Natural killer cell (primary cell): ENCODE measurements at regions not wholly inside any gene's neighbourhood (a gene's known extent, or its start where the extent isn't known, plus 50 kb on each side); places are given as distances from the start of the nearest gene placed in this dataset.

ENCODE experiments used
- ATAC-seq, 3 donors: fragments of 150-1000 bp in 2 of 3; fragments of 200-7000 bp in 1 of 3; cut with Tn5 transposase; 1 replicate in 1 of 3; 2 replicates in 2 of 3; pipeline ENCODE4 v1.10.0; 2021; ENCODE audit warnings: mild to moderate bottlenecking in 2 of 3, moderate library complexity in 2 of 3
- DNase-seq, 2 donors: peaks; one replicate each; pipeline versions ENCODE4 v3.0.0 to v3.0.0-alpha.2; 2013 to 2021; ENCODE audit warnings: mixed read lengths in 1 of 2
- H3K27ac ChIP-seq: one replicate; pipeline ENCODE4 v1.5.1; 2013; ENCODE audit warnings: mild to moderate bottlenecking, low read length
- H3K27me3 ChIP-seq: one replicate; pipeline ENCODE4 v1.6.1; 2013; ENCODE audit warnings: low read length; ENCODE audit not compliant: control insufficient read depth, insufficient read depth
- H3K36me3 ChIP-seq: one replicate; pipeline ENCODE4 v1.6.1; 2013; ENCODE audit warnings: low read length; ENCODE audit not compliant: control insufficient read depth, insufficient read depth
- H3K4me1 ChIP-seq: one replicate; pipeline ENCODE4 v1.6.1; 2013; ENCODE audit warnings: low read length; ENCODE audit not compliant: control insufficient read depth, insufficient read depth
- H3K4me3 ChIP-seq: one replicate; pipeline ENCODE4 v1.5.1; 2013; ENCODE audit warnings: low read length
- H3K9me3 ChIP-seq: one replicate; pipeline ENCODE4 v1.6.1; 2013; ENCODE audit warnings: low read length; ENCODE audit not compliant: control insufficient read depth, insufficient read depth
- H3K27ac Mint-ChIP-seq, 2 donors: one replicate each; pipeline ENCODE4 v1.8.0; 2022; ENCODE audit warnings: mild to moderate bottlenecking in 2 of 2, mixed read lengths in 2 of 2, moderate library complexity in 1 of 2
- H3K27me3 Mint-ChIP-seq, 2 donors: one replicate each; pipeline ENCODE4 v1.8.0; 2022; ENCODE audit warnings: low read depth in 2 of 2, mixed read lengths in 2 of 2
- H3K36me3 Mint-ChIP-seq: one replicate; pipeline ENCODE4 v1.8.0; 2022; ENCODE audit warnings: mixed read lengths
- H3K4me1 Mint-ChIP-seq, 2 donors: one replicate each; pipeline ENCODE4 v1.8.0; 2022; ENCODE audit warnings: mixed read lengths in 2 of 2
- H3K4me3 Mint-ChIP-seq: one replicate; pipeline ENCODE4 v1.8.0; 2022; ENCODE audit warnings: mild to moderate bottlenecking, moderate library complexity, mixed read lengths
- H3K9me3 Mint-ChIP-seq, 2 donors: one replicate each; pipeline ENCODE4 v1.8.0; 2022; ENCODE audit warnings: mixed read lengths in 2 of 2
- WGBS: methylation state at CpG from one replicate; pipeline ENCODE4 v1.1.7; 2013; ENCODE audit warnings: missing lambda C conversion rate; ENCODE audit not compliant: insufficient coverage; 5-methylcytosine and 5-hydroxymethylcytosine counted together
- intact Hi-C: fragments of 100-400 bp; cut with micrococcal nuclease; formaldehyde crosslinking; loops from one replicate; pipeline ENCODE4 v1.14.2; 2022
- TF ChIP-seq, protein P1 (sequence below): fragments of 200-600 bp; IDR thresholded peaks from one replicate; pipeline ENCODE4 v1.8.0; 2022; ENCODE audit warnings: antibody characterized with exemption

DNA sequence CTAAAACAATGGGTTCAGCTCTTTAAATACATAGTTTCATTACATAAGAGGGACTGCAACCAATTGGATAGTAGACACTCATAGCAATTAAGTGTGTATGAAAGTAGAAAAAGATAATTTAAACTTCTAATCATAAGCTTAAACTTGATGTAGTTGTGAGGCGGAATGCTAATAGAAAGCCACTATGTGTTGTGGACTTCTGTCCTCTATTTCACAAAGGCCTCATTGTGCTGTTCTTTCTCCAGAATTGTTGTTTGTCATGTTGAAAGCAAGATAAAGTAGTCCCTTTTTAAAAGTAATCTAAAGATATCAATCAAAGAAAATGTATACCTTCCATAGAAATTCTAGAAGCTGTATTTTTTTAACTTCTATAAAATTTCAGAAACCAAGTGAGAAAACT lies 329.4 kb downstream of the KLHL4 start:
- H3K9me3 Mint-ChIP-seq, result peaks cover 0 to 6% of the 10 kb centered on the region in 2 donors
- no peak overlapping the region for H3K27ac Mint-ChIP-seq
- Histone ChIP-seq H3K4me3 (no peak overlapping the region), H3K27ac (no peak overlapping the region), H3K27me3 (no peaks in the 10 kb centered on the region), H3K9me3 (peaks cover 4% of the 10 kb centered on the region), H3K4me1 (no peaks in the 10 kb centered on the region), H3K36me3 (no peaks in the 10 kb centered on the region)
- no peak for DNase-seq
- no peaks in the 10 kb centered on the region for H3K36me3 Mint-ChIP-seq
- no peak overlapping the region for H3K4me3 Mint-ChIP-seq
- no CpG with 5 or more reads among the region's 1 CpG for WGBS
- intact Hi-C loops, result no loop called here
- H3K27me3 Mint-ChIP-seq, result no peaks in the 10 kb centered on the region
- H3K4me1 Mint-ChIP-seq, result no peaks in the 10 kb centered on the region
- ATAC-seq, result no peak
- TF ChIP-seq, protein P1, sequence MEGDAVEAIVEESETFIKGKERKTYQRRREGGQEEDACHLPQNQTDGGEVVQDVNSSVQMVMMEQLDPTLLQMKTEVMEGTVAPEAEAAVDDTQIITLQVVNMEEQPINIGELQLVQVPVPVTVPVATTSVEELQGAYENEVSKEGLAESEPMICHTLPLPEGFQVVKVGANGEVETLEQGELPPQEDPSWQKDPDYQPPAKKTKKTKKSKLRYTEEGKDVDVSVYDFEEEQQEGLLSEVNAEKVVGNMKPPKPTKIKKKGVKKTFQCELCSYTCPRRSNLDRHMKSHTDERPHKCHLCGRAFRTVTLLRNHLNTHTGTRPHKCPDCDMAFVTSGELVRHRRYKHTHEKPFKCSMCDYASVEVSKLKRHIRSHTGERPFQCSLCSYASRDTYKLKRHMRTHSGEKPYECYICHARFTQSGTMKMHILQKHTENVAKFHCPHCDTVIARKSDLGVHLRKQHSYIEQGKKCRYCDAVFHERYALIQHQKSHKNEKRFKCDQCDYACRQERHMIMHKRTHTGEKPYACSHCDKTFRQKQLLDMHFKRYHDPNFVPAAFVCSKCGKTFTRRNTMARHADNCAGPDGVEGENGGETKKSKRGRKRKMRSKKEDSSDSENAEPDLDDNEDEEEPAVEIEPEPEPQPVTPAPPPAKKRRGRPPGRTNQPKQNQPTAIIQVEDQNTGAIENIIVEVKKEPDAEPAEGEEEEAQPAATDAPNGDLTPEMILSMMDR, result no peak

GRCh38 chrX:87873347-87873941 lies 355.8 kb downstream of the KLHL4 start:
- H3K36me3 ChIP-seq, result no peaks in the 10 kb centered on the region
- no peaks in the 10 kb centered on the region for H3K27me3 ChIP-seq
- DNase-seq, result no peak
- H3K4me3 ChIP-seq, result no peak overlapping the region
- Mint-ChIP-seq H3K27ac (no peak overlapping the region), H3K36me3 (no peaks in the 10 kb centered on the region), H3K27me3 (no peaks in the 10 kb centered on the region), H3K9me3 (peaks cover 2 to 14% of the 10 kb centered on the region in 2 donors), H3K4me3 (no peak overlapping the region), H3K4me1 (no peaks in the 10 kb centered on the region)
- H3K9me3 ChIP-seq, result no peaks in the 10 kb centered on the region
- no peak for ATAC-seq
- TF ChIP-seq, protein P1, result no peak
- no peaks in the 10 kb centered on the region for H3K4me1 ChIP-seq
- WGBS, result 12% methylated on average over 2 of the region's 2 CpGs
- intact Hi-C loops, result no loop called here
- no peak overlapping the region for H3K27ac ChIP-seq

- WGBS, result 1% methylated on average over 4 of the region's 8 CpGs
- no peak overlapping the region for H3K4me3 Mint-ChIP-seq
- H3K4me3 ChIP-seq, result no peak overlapping the region
- H3K27me3 ChIP-seq, result no peaks in the 10 kb centered on the region
- DNase-seq, result no peak
- intact Hi-C loops, result no loop called here
- H3K36me3 Mint-ChIP-seq, result no peaks in the 10 kb centered on the region
- H3K4me1 Mint-ChIP-seq, result no peaks in the 10 kb centered on the region
- peaks cover 2 to 16% of the 10 kb centered on the region in 2 donors for H3K9me3 Mint-ChIP-seq
- H3K27ac Mint-ChIP-seq, result no peak overlapping the region
- no peaks in the 10 kb centered on the region for H3K9me3 ChIP-seq
- TF ChIP-seq, protein P1, result no peak
- H3K27me3 Mint-ChIP-seq, result no peaks in the 10 kb centered on the region
- ATAC-seq, result no peak
- no peaks in the 10 kb centered on the region for H3K4me1 ChIP-seq
- no peaks in the 10 kb centered on the region for H3K36me3 ChIP-seq
- no peak overlapping the region for H3K27ac ChIP-seq
These were observed 356.4 kb downstream of the KLHL4 start for GRCh38 chrX:87874043-87874442.

GRCh38 chrX:87878926-87879325 lies 361.3 kb downstream of the KLHL4 start:
- TF ChIP-seq, protein P1, result no peak
- WGBS, result 92% methylated on average over 5 of the region's 10 CpGs
- H3K36me3 Mint-ChIP-seq, result no peaks in the 10 kb centered on the region
- H3K9me3 Mint-ChIP-seq, result peaks cover 4 to 9% of the 10 kb centered on the region in 2 donors
- Histone ChIP-seq H3K27ac (no peak overlapping the region), H3K27me3 (no peaks in the 10 kb centered on the region), H3K36me3 (no peaks in the 10 kb centered on the region), H3K4me1 (no peaks in the 10 kb centered on the region), H3K9me3 (no peaks in the 10 kb centered on the region), H3K4me3 (no peak overlapping the region)
- H3K27ac Mint-ChIP-seq, result no peak overlapping the region
- no peaks in the 10 kb centered on the region for H3K27me3 Mint-ChIP-seq
- intact Hi-C loops, result no loop called here
- DNase-seq (no peak), ATAC-seq (no peak)
- H3K4me1 Mint-ChIP-seq, result no peaks in the 10 kb centered on the region
- H3K4me3 Mint-ChIP-seq, result no peak overlapping the region
